HG03521 (cell line): ENCODE measurements at regions not wholly inside any gene's neighbourhood (a gene's known extent, or its start where the extent isn't known, plus 50 kb on each side); places are given as distances from the start of the nearest gene placed in this dataset.

Experiments used
- ATAC-seq: cut with Tn5 transposase; IDR thresholded peaks from one replicate; pipeline ENCODE4 v1.9.1; 2021; ENCODE audit warnings: mild to moderate bottlenecking, moderate library complexity; ENCODE audit not compliant: unreplicated experiment

GRCh38 chr4:80124246-80125211 is 51.5 kb upstream of the ANTXR2 start:
- ATAC-seq, result no peak
